Bronchial epithelial cell (primary cell): ENCODE measurements at regions not wholly inside any gene's neighbourhood (a gene's known extent, or its start where the extent isn't known, plus 50 kb on each side); places are given as distances from the start of the nearest gene placed in this dataset.

Experiments used
- DNase-seq: peaks from one replicate; pipeline ENCODE4 v3.0.0-alpha.2; 2010; ENCODE audit warnings: low read depth
- FAIRE-seq: peaks from 2 replicates; lab custom pipeline; 2011; peaks lifted over from hg19 to GRCh38; lab: Jason Lieb, UNC
- H3K27me3 ChIP-seq: 2 replicates; pipeline ENCODE4 v1.5.1; 2011; ENCODE audit warnings: low read length; ENCODE audit not compliant: control insufficient read depth, insufficient read depth
- H3K36me3 ChIP-seq: 2 replicates; pipeline ENCODE4 v1.5.1; 2011; ENCODE audit warnings: low read length; ENCODE audit not compliant: control insufficient read depth, insufficient read depth
- H3K4me3 ChIP-seq: 2 replicates; pipeline ENCODE4 v1.5.1; 2011; ENCODE audit warnings: mild to moderate bottlenecking, low read depth, low read length, control low read depth
- CTCF ChIP-seq: IDR thresholded peaks from 2 replicates; pipeline ENCODE4 v1.5.1; 2011; ENCODE audit warnings: mild to moderate bottlenecking, moderate library complexity, low read length, control low read depth, inconsistent platforms; ENCODE audit not compliant: insufficient read depth, severe bottlenecking

GRCh38 chr7:16115374-16115773 lies 306.0 kb downstream of the CRPPA start:
- FAIRE-seq (no peak), DNase-seq (no peak)
- H3K4me3 ChIP-seq: no peak overlapping the region
- TF ChIP-seq CTCF: no peak
- no peaks in the 10 kb centered on the region for H3K27me3 ChIP-seq
- no peaks in the 10 kb centered on the region for H3K36me3 ChIP-seq

GRCh38 chr7:16114633-16115032 lies 306.7 kb downstream of the CRPPA start:
- Histone ChIP-seq H3K36me3 (no peaks in the 10 kb centered on the region), H3K27me3 (no peaks in the 10 kb centered on the region), H3K4me3 (no peak overlapping the region)
- peak; percentile 27 for TF ChIP-seq CTCF
- peak; percentile 60 for DNase-seq
- FAIRE-seq: no peak

- H3K27me3 ChIP-seq: no peaks in the 10 kb centered on the region
- H3K36me3 ChIP-seq: no peaks in the 10 kb centered on the region
- FAIRE-seq (no peak), DNase-seq (no peak)
- H3K4me3 ChIP-seq: no peak overlapping the region
- no peak for TF ChIP-seq CTCF
These were observed 307.3 kb downstream of the CRPPA start for GRCh38 chr7:16114071-16114470.

- H3K4me3 ChIP-seq: no peak overlapping the region
- no peak for TF ChIP-seq CTCF
- no peak for FAIRE-seq
- no peaks in the 10 kb centered on the region for H3K27me3 ChIP-seq
- no peaks in the 10 kb centered on the region for H3K36me3 ChIP-seq
- DNase-seq: no peak
These were observed 308.3 kb downstream of the CRPPA start for GRCh38 chr7:16113058-16113457.

GRCh38 chr7:16106869-16107268 lies 314.5 kb downstream of the CRPPA start:
- no peak overlapping the region for H3K4me3 ChIP-seq
- no peaks in the 10 kb centered on the region for H3K36me3 ChIP-seq
- DNase-seq: no peak
- FAIRE-seq: no peak
- no peaks in the 10 kb centered on the region for H3K27me3 ChIP-seq
- no peak for TF ChIP-seq CTCF

- FAIRE-seq (no peak), DNase-seq (peak; percentile 48)
- H3K27me3 ChIP-seq: no peaks in the 10 kb centered on the region
- no peak overlapping the region for H3K4me3 ChIP-seq
- TF ChIP-seq CTCF: no peak
- no peaks in the 10 kb centered on the region for H3K36me3 ChIP-seq
These were observed 315.0 kb downstream of the CRPPA start for GRCh38 chr7:16106300-16106699.
